ENCODE measurements at regions not wholly inside any gene's neighbourhood (a gene's known extent, or its start where the extent isn't known, plus 50 kb on each side); places are given as distances from the start of the nearest gene placed in this dataset.
A peak's percentile ranks its signal among the peaks of the same experiment; 100 is the strongest.

DNA sequence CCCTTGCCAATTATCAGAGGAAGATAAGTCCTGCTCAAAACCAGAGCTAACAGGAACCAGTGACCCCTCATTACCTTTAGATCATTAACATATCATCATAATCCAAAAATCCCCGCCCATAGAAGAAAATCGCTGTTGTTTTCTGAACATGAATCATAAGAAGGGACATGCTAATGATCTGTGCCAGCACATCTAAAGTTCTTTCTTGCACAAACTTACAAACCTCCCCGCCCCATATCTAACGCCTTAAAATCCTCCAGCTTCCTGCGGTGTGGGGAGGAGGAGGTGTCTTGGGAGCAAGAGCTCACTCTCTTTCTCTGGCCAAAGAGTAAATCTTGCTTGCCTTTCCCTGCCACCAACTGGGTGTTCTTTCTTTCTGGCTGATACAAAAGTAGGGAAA, 78.3 kb downstream of the IRX3 start:
- H3K9me3 ChIP-seq (ENCODE audit: low read depth, low read length), result no peaks in the 10 kb centered on the region
- no peak overlapping the region for H3K4me2 ChIP-seq (ENCODE audit: insufficient read depth, low read length)
- H3K36me3 ChIP-seq (ENCODE audit: insufficient read depth, low read length), result no peaks in the 10 kb centered on the region
- H3K79me2 ChIP-seq (ENCODE audit: insufficient read depth, low read length), result no peaks in the 10 kb centered on the region
- H4K20me1 ChIP-seq (ENCODE audit: insufficient read depth, low read length), result no peaks in the 10 kb centered on the region
- no peak overlapping the region for H3K4me3 ChIP-seq (ENCODE audit: insufficient read depth, low read length)
- DNase-seq (ENCODE audit: insufficient read length, low spot score, missing footprints), result peak; percentile 80
- H3K27ac ChIP-seq (ENCODE audit: low read depth, low read length), result no peak overlapping the region
- no peak overlapping the region for H2AFZ ChIP-seq (ENCODE audit: low read length)
- H3K27me3 ChIP-seq (ENCODE audit: insufficient read depth, low read length), result peaks cover 58% of the 10 kb centered on the region
- TF ChIP-seq, protein P1, sequence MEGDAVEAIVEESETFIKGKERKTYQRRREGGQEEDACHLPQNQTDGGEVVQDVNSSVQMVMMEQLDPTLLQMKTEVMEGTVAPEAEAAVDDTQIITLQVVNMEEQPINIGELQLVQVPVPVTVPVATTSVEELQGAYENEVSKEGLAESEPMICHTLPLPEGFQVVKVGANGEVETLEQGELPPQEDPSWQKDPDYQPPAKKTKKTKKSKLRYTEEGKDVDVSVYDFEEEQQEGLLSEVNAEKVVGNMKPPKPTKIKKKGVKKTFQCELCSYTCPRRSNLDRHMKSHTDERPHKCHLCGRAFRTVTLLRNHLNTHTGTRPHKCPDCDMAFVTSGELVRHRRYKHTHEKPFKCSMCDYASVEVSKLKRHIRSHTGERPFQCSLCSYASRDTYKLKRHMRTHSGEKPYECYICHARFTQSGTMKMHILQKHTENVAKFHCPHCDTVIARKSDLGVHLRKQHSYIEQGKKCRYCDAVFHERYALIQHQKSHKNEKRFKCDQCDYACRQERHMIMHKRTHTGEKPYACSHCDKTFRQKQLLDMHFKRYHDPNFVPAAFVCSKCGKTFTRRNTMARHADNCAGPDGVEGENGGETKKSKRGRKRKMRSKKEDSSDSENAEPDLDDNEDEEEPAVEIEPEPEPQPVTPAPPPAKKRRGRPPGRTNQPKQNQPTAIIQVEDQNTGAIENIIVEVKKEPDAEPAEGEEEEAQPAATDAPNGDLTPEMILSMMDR (IDR thresholded peaks at IDR 0.05; ENCODE audit: extremely low read depth, low read depth, low read length), result no peak
- H3K4me1 ChIP-seq (ENCODE audit: insufficient read depth, low read length), result no peaks in the 10 kb centered on the region

DNA sequence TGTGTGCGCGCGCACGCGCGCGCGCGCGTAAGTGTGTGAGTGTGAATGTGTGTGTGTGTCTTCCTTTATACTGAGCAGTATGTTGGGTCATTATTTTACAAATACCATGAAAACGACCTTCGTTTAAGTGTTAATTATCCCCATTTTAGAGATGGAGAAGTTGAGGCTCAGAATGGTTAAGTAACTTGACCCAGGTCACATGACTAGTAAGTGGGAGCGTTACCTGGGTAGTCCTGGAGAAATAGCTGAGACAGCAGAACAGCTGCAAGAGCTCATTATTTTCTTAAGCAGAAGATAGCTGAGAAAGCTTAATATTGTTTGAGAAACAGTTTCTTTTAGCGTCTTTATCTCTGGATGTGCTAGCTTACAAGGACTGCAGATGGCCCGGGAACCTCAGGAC, 78.8 kb downstream of the IRX3 start:
- Histone ChIP-seq H3K4me2 (ENCODE audit: insufficient read depth, low read length) (no peak overlapping the region), H3K79me2 (ENCODE audit: insufficient read depth, low read length) (no peaks in the 10 kb centered on the region), H3K27me3 (ENCODE audit: insufficient read depth, low read length) (peaks cover 54% of the 10 kb centered on the region), H3K4me3 (ENCODE audit: insufficient read depth, low read length) (no peak overlapping the region), H3K9me3 (ENCODE audit: low read depth, low read length) (no peaks in the 10 kb centered on the region), H3K27ac (ENCODE audit: low read depth, low read length) (no peak overlapping the region), H2AFZ (ENCODE audit: low read length) (no peak overlapping the region), H4K20me1 (ENCODE audit: insufficient read depth, low read length) (no peaks in the 10 kb centered on the region), H3K36me3 (ENCODE audit: insufficient read depth, low read length) (no peaks in the 10 kb centered on the region), H3K4me1 (ENCODE audit: insufficient read depth, low read length) (no peaks in the 10 kb centered on the region)
- no peak for DNase-seq (ENCODE audit: insufficient read length, low spot score, missing footprints)
- TF ChIP-seq, protein P1 (IDR thresholded peaks at IDR 0.05; ENCODE audit: extremely low read depth, low read depth, low read length), result no peak

DNA sequence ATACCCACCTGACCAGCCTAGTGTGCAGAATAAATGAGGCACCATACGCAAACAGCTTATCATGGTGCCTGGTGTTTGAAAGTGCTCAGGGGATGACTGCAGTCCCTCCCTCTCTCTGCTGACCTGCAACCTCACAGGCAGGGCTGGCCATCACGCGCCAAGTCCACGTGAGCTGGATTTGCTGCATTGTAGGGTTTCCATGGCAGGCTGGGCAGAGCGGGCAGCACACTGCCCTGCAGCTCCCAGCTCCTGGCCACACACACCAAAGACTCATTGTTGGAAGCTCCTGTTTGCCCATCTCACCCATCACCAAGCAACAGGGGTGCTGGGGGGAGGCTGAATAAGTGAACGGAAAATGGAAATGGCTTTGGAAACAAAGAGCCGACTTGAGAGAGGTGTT, 81.8 kb downstream of the IRX3 start:
- Histone ChIP-seq H2AFZ (ENCODE audit: low read length) (no peak overlapping the region), H3K79me2 (ENCODE audit: insufficient read depth, low read length) (no peaks in the 10 kb centered on the region), H3K4me3 (ENCODE audit: insufficient read depth, low read length) (no peak overlapping the region), H3K9me3 (ENCODE audit: low read depth, low read length) (no peaks in the 10 kb centered on the region), H3K4me1 (ENCODE audit: insufficient read depth, low read length) (no peaks in the 10 kb centered on the region), H3K27me3 (ENCODE audit: insufficient read depth, low read length) (peaks cover 36% of the 10 kb centered on the region), H3K4me2 (ENCODE audit: insufficient read depth, low read length) (no peak overlapping the region), H3K36me3 (ENCODE audit: insufficient read depth, low read length) (no peaks in the 10 kb centered on the region), H3K27ac (ENCODE audit: low read depth, low read length) (no peak overlapping the region), H4K20me1 (ENCODE audit: insufficient read depth, low read length) (no peaks in the 10 kb centered on the region)
- peak; percentile 35 for DNase-seq (ENCODE audit: insufficient read length, low spot score, missing footprints)
- TF ChIP-seq, protein P1 (IDR thresholded peaks at IDR 0.05; ENCODE audit: extremely low read depth, low read depth, low read length), result no peak

DNA sequence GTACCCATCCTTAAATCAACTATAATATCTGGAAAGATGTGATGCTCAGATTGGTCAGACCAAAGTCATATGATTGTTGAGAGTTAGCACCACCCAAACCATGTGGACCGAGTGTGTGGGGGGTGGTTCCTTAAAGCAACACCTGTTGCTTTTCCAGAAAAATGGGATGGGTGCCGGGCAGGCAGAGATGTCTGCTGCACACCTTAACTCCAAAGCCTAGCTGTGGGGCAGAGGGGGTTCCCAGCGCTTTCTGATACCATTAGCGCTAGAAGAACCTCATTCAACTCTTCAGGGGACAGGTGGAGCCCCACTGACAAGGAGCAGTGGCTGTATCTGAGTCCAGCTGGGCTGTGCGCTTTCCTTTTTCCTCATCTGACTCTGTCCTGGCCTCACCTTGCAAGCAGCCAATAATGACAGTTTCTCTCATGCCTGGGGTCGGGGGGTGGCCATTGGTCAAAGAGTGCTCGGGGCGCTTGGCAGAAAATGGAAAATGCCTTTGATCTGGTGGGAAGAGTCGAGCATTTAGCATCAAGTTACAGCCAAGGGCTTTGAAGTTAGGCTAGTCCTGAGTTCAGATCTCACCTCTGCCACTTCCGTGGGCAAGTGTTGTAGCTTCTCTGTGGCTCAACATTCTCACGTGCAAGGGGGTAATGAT, 82.6 kb downstream of the IRX3 start:
- peak; percentile 51 for DNase-seq (ENCODE audit: insufficient read length, low spot score, missing footprints)
- Histone ChIP-seq H3K27ac (ENCODE audit: low read depth, low read length) (no peak overlapping the region), H3K4me2 (ENCODE audit: insufficient read depth, low read length) (no peak overlapping the region), H2AFZ (ENCODE audit: low read length) (no peak overlapping the region), H3K79me2 (ENCODE audit: insufficient read depth, low read length) (no peaks in the 10 kb centered on the region), H3K27me3 (ENCODE audit: insufficient read depth, low read length) (peaks cover 32% of the 10 kb centered on the region), H3K4me3 (ENCODE audit: insufficient read depth, low read length) (no peak overlapping the region), H3K4me1 (ENCODE audit: insufficient read depth, low read length) (no peaks in the 10 kb centered on the region), H4K20me1 (ENCODE audit: insufficient read depth, low read length) (no peaks in the 10 kb centered on the region), H3K9me3 (ENCODE audit: low read depth, low read length) (no peaks in the 10 kb centered on the region), H3K36me3 (ENCODE audit: insufficient read depth, low read length) (no peaks in the 10 kb centered on the region)
- TF ChIP-seq, protein P1 (IDR thresholded peaks at IDR 0.05; ENCODE audit: extremely low read depth, low read depth, low read length), result no peak

All from osteoblast (primary cell).